ENCODE measurements at regions not wholly inside any gene's neighbourhood (a gene's known extent, or its start where the extent isn't known, plus 50 kb on each side); places are given as distances from the start of the nearest gene placed in this dataset.

DNA sequence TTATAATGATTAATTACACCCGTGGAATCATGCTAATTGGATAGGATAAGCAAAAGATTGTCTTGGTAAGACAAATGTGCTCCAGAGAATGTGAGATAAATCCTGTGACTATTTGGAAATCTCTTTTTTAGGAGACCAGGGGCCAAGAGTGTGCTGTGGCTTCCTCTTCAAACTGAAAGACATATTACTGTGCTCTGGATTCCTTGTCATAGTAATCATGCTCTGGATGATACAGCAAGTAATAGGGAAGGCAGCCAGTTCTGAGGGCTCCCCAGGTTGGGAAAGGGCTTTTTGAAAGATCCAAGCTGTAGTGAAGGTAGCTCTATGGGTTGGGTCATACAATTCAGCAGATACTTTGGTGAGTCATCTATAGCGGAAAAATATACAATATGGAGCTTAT is 600.5 kb downstream of the PCDH18 start:
- DNase-seq (ENCODE audit: low read depth): no peak

DNA sequence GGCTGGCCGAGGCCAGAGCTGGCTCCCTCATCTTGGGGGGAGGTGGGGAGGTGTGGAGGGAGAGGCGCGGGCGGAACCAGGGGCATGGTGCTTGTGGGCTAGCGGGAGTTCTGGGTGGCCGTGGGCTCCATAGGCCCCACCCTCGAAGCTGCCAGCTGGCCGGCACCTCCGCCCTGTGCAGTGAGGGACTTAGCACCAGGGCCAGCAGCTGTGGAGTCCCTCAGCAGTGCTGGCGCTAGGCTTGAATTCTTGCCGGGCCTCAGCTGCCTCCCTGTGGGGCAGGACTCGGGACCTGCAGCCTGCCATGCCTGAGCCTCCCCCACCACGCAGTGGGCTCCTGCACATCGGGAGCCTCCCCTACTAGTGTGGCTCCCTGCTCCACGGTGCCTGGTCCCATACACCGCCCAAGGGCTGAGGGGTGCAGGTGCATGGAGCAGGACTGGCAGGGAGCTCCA is 603.3 kb downstream of the PCDH18 start:
- no peak for DNase-seq (ENCODE audit: low read depth)

DNA sequence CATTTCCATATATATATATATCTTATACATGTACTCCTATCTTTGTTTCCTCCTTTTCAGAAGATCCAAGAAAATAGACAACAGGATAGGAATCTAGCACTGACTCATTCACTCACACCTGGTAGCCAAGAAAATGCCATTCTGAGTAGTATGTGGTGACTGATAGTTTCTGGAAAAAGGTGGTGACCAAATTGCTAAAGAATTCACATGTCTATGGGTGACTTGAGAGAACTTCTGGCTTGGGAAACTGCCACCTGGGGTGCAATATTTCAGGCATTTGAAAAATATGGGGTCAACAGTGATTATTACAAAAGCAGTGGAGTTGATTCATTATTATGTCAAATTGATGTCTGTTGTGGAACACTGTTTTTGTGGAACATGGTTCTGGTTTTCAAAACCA is 605.1 kb downstream of the PCDH18 start:
- DNase-seq (ENCODE audit: low read depth): peak; percentile 56

DNA sequence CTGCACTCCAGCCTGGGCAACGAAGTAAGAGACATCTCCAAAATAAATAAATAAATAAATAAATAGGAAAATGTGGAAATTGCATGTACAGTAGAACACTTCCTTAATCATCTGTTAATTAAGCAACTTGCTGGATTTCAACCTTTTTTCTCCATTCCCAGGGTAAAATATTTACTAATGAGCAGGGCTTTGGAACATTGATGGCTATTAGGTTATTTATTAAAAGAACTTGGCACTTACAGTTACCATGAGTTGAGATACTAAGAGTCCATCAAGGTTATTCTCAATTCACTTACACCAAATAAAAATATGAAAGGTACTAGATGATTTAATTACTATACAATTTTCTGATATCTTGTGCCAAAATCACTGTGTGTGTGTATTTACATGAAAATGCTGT is 607.1 kb downstream of the PCDH18 start:
- no peak for DNase-seq (ENCODE audit: low read depth)

DNA sequence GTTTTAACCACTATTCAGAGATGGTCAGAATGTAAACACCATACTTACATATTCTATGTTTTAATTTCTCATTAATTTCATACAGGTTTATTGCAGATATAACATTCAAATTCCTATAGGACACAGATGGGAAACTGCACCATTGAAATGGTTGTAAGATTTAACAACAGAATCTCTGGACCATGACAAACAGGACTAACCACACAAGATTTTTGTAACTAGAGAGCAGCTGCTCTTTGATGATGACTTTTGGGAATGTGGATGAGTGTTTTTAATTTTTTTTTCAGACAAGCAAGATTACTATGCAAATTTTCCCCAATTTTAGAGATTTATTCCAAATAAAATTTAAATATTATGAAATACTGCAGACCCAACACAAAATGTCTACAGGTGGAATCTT is 610.2 kb downstream of the PCDH18 start:
- DNase-seq (ENCODE audit: low read depth): no peak

DNA sequence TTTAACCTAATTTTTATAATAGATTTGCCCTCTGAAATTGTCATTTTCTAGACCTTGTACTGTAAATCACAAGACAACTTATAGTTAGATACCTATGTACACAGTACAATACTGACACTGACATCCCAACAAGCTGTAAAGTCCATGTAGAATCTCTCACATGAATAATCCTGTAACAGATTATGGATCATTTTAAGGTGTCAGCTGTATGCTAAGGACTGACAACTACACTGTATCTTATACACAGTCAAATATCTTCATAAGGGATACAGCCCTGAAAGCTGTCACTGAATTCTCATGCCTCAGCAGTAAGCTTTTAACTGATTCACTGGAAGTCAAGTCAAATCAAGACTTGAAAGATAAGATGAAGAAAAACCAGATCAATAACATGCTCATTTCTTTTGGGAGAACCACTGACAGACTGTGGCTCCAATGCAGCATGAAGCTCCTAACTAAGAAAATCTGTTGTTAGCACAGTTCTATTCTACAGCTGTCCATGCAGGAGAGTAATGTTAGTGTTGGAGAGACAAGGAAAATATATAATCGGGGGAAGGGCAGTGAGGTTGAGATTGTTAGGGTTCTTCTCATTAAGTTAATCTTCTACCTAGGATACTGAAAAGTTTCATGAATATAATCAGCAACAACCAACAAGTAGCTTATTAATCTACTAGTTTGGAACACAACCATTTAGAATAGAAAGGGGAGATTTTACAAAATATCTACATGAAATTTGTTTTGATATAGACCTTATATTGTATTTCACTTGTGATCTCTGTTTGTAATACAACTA is 612.0 kb downstream of the PCDH18 start:
- DNase-seq (ENCODE audit: low read depth): no peak

DNA sequence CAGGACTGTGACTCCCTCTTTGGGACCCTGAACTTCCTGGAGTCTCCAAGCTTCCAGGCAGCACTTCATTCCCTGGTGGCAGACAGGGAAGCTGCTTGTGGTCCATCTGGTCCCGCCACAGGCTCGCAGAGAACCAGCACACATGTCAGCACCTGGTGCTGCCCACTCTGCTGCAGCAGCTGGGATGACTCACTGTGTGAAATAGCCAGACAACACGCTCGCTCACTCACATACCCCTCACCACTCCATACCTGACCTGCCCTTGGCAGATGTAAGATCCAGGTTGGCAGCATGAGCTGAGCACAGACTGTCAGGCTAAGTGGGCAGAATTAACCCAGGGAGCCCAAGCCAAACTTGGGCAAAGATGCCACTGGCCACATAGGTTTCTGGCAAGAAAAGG is 613.5 kb downstream of the PCDH18 start:
- DNase-seq (ENCODE audit: low read depth): peak; percentile 54

DNA sequence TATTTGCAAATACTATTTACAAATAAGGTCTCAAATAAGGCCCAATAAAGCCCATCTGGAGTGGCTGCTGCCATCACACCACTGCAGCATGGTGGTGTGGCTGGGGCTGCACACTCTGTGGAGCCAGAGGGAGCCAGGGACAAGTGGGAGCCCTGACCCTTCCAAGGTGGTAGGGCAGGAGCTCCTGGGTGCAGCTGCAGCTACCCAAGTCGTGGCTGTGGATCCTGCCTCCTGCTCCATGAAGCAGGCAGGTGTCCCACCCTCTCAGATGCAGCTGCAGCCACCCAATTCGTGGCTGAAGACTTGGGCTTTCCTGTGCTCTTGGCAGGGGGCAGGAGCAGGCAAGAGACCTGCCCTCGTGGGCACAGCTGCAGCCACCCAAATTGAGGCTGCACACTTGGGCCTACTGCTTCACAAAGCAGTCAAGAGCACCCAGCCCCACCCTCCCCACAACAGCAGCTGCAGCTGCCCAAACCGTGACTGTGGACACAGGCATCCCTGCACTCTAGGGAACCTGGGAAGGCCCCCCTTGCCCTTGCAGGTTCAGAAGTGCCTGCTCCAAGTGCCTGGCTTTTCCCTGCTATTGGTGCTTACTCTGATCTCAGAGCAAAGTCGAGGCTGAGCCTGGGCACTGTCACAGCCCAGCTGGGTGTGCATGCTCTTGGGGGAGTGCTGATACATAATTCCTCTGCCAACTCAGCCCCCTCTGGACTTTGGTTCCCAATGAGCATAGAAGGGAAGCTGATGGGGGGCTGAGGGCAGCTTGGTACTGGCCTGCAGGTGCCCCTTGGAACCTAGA is 614.8 kb downstream of the PCDH18 start:
- DNase-seq (ENCODE audit: low read depth): no peak

DNA sequence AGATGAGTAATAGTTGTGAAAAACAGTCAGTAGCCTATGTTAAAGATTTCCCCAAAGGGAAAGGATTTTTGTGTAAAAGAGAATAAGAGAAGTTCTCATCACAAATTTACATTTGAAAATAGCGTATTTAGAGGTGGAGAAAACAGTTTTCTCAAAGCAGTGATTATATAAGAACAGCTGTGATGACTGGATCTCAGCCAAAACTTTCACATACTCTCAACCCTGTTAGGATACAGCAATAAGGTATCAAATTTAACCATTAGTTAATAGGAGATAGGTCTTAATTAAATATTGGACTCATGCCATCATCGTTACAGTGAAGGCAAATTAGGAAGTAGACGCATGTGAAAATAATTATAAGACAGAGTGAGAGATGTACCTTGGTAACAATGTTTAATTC is 622.7 kb downstream of the PCDH18 start:
- DNase-seq (ENCODE audit: low read depth): peak; percentile 33

DNA sequence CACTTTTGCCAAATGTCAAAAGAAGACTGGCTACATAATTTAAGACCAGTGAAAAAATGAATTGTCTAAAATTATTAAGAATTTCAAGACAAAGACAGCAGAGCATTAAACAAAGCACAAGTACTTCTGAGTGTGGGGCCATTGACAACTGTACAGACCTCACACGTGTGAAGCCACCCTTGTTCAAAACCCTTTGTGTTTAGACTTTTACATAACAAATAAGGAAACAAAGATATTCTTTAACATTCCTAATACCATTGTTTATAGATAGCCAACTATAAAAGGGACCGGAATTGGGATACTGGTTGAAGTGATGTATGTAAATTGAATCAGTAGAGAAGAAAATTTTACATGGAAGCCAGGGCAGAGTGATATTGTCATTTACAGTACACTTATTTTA is 624.2 kb downstream of the PCDH18 start:
- no peak for DNase-seq (ENCODE audit: low read depth)

DNA sequence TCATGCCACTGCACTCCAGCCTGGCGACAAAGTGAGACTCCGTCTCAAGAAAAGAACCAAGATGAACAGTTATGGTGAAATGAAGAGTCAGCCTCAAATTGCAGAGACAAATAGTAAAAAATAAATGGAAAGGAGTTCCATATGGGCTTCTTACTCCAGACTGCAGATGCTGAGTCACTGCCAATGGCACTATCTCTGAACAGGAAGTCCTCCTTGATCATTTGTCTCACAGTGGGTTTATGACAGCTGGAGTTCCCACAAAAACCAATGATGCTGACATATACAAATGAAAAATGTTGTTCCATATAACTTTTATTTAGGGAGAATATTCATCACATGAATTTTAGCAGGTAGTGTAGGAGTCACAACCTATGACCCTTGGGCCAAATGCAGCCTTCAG is 631.6 kb downstream of the PCDH18 start:
- DNase-seq (ENCODE audit: low read depth): peak; percentile 56

DNA sequence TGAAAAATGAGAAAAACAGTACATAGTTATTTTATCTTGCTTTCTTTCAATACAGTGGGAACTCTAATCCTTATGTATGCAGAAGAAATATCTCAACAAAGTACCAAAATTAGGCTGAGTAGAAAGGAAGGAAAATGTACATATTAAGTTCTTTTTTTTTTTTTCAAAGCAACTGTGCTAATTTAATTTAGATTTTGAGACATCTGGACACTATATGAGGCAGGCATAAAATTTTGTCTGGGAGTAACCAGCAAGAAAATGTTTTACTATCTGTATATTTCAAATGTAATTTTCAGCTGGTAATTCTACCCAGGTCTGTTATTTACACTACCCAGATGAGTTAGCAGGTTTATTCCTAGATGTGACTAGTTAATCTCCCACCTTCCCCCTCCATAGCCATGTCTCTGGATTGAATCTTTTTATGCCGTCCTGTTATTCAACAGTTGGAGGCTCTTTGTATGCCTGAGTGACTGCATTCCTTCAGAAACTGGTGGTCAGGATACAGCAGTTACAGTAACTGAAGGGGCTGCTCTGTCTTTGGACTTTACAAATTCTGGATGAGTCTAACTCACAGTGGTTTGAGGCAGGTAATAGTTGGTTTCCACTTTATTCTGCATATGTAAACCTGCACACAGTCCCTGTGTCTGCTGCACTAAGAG is 633.6 kb downstream of the PCDH18 start:
- DNase-seq (ENCODE audit: low read depth): no peak

DNA sequence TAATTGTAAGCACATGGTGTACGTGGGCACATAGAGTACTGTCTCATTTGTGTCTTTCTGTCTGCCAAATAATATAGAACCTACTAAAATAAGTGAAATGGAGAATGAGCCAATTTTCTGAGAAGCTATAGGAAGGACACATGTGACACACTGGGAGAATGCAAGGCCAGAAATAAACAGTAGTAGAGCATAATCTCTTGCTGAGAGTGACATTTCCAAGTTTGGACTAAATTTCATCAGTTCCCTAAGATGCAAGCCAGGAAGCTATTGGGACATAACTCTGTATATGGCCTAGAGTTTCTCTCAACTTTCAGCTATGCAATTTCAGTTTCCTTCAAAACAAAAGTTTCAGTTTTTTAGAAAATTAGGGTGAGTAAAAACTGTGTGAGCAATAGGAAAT is 638.7 kb downstream of the PCDH18 start:
- no peak for DNase-seq (ENCODE audit: low read depth)

DNA sequence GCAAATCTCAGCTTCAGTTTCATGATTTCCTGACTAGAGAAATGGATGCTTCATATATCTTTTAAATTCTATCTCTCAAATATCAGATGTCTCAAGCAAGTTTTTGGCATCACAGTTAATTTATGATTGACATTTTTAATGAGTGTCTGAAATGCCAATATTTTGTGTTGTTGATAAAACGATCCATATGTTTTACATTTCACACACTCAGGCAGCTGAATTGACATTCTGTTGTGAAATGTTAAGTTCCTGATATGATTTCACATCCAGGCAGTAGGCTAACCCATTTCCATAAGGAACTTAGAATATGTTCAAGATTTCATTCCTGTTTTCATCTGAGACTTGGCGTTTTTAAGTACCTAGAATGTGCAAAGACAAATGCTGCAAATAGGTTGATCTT is 650.6 kb downstream of the PCDH18 start:
- no peak for DNase-seq (ENCODE audit: low read depth)

DNA sequence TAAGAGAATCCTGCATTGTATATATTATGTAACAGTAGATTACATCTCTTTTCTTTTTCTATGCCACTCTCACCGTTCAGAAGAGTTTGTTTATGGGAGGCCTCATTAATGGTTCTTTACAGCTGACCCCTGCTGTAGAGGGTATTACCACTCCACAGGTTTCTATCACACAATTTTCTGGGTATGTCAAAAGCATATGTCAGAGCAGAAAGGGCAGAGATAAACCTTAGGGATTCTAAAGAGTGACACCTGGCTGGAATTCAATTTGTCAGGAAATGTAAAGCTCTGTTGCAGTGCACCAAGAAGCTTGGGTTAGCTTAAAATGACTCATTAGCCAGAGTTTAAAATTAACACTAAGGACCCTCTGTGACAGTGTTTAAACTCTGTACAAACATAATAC is 658.7 kb downstream of the PCDH18 start:
- DNase-seq (ENCODE audit: low read depth): no peak

DNA sequence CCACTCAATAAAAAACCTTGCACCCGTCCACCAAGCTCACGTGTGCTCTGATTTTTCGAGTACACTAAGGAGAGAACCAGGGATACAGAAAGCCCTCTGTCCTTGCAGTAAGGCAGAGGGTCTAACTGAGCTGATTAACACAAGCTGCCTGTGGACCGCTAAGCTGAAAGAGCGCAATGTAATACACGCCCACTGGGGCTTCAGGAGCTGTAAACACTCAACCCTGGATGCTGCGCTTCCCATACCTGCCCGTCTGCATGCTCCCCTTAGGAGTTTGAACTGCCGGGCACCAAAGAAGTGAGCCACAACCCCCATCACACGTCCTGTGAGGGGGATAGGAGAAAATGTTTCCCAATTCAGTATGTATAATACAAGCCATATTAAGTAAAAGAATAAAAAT is 664.8 kb downstream of the PCDH18 start:
- no peak for DNase-seq (ENCODE audit: low read depth)

DNA sequence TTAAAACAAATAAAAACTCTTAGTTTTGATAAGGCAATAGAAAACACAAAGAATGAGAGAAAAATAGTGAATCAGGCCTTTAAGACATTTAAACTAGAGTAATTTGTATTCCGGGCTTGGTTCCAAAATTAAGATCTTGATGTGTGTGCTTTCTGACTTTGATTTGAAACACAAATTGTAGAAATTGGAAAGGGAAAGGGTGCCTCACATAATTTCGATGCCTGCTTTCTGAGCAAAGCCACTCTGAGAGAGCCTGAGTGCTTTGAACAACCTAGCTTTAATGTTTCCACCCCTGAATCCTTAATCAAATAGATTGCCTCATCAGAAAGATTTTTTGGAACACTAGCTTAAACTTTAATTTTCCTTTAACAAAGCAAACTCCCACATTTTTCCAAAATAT is 666.8 kb downstream of the PCDH18 start:
- no peak for DNase-seq (ENCODE audit: low read depth)

DNA sequence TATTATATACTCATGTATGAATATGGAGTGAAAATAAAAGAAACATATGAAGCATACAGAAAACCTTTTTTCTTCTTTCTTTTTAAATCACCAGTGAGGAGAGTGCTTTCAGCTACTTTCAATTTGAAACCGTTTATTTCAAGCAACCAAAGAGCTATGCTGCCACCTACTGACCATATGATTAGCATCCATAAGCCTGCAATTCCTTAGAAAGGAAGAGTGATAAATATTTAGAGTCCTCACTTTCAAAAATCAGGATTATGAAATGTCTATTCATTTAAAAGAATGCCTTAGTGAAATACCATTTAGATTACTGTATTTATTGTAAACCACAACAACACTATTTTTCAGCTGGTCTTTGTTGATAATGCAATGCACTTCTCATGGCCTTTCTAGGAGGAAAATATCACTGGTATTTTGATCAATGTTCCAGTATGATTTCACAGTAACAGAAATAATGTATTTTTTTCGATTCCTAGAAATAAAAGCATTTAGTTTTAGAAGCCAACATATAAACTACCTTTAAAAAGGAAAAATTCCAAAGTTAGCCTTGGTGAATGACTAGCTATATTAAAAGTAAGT is 667.6 kb downstream of the PCDH18 start:
- DNase-seq (ENCODE audit: low read depth): peak; percentile 83

DNA sequence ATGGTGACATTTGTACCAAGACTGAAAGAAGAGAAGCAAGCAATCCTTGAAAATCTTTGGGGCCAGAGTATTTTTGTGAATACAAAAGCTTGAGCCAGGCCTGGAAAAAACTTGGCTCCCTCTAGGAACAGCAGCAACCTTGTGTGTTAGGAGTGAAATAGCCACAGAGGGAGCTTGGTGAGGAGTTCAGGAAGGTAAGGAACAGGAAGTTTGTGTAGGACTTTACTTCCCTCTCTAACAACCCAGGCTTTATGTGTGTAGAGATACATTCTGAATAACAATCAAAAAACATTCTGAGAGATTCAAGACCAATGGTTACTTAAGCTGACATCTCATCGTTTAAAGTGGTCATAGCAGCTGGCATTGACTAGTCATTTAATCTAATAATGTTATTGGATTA is 668.5 kb downstream of the PCDH18 start:
- peak; percentile 27 for DNase-seq (ENCODE audit: low read depth)

DNA sequence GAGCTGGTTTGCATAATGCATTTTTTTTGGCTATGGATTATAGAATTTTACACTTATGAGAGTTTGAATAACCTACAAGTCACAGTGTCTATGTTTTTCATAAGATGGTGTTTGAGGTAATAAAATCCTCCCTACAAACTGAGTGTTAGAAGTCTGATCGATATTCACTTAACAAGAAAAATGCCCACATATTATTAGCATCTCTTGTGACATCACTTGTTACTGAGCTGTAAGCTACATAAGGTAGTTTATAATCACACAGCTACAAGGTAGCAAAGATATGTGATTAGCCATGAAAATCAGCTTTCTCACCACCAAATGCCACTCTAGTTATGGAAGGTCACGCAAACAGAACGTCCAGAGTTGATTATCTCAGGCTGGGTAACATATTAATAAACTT is 669.6 kb downstream of the PCDH18 start:
- no peak for DNase-seq (ENCODE audit: low read depth)

DNA sequence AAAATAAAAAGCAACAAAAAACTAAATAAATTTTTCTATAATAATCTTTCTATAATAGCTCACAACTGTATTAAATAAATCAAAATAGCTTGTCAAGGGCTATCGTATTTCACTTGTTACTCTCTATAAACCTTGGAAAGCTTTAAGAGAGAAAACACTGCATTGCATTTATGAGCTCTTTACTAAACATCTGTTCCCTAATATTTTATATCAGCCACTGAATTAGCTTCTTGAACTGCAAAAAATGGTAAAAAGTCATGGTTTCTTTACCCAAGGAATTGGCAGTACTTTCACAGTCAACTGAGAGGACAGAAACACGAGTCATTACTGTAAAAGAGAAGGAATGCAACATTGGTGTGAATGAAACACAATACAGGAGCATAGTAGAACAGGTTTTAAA is 671.2 kb downstream of the PCDH18 start:
- DNase-seq (ENCODE audit: low read depth): peak; percentile 55

DNA sequence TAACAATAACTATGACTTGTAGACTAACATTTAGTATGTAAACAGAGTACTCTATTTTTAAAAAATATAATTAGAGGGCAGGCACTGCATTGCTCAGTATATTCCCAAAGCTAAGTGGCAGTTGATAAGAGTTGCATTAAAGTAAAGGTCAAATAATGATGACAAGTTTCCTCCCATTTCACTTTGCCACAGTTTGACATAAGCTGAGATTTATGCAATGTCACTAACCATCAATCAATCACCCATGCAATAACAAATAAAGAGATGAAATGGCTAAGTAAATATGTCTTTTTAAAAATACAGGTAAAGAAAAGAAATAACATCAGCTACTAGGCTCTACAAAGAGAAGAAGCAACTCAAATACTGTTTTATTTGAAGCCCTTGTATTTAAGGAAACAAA is 673.4 kb downstream of the PCDH18 start:
- no peak for DNase-seq (ENCODE audit: low read depth)
